Stimulated activated CD4-positive, alpha-beta T cell treated with anti-CD3 and anti-CD28 coated beads, Interleukin-4, amount 100 ng/mL, for 48 hours (primary cell): ENCODE measurements at regions not wholly inside any gene's neighbourhood (a gene's known extent, or its start where the extent isn't known, plus 50 kb on each side); places are given as distances from the start of the nearest gene placed in this dataset.
"Not testable (repeated sequence)": the region's sequence is repeated elsewhere in the genome, so short reads cannot be mapped to it uniquely, and the experiment has no call there.

Experiments used
- DNase-seq, 2 donors: peaks; one replicate each; pipeline ENCODE4 v3.0.0-alpha.2; 2020; ENCODE audit warnings: low read depth in 2 of 2

- no peak for DNase-seq
These were observed 187.8 kb downstream of the ZNF516 start for GRCh38 chr18:76307293-76307690.

DNA sequence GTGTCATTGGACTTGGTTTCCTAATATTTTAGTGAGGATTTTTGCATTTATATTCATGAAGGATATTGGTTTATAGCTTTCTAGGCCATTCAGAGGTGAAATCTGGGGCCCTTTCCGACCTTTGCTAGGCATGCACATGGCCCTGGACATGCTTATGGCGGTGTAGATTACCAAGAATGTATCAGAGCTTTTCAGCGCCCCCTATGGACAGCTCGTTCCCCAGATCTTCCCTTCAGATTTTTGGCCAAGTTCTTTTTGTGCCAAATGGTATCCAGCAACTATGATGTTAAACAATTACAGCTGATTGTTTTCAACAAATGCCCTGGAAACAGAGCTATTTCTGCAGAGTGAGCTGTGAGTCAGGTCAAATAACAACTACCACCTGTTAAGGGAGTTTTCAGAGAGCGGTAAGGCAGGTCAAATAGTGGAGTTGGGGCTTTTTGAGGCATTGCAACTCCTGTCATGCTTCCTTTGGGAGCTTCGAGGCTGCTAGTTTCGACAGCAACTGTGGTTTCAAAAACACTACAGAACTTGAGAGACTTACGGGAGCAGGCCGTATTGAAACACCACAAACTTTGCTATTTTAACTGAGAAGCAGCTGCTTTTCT is 188.3 kb downstream of the ZNF516 start:
- DNase-seq: no peak

DNA sequence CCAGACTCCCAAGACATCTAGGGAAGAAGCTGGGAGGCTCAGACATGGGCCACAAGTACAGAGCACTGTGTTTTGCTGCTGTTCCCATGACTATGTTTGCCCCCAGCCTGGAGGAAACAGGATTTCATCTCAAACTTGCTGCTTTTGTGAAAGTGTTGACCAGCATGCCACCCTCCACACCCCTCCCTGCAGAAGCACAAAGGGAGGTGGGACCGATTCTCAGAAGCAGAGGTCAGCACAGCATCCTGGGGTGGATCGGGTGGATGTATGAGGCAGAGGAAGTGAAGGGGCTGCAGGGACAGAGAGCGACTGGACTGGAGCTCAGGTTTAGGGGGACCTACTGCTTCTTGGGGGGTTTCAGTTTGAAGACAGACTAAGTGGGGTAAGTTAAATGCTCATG is 209.2 kb downstream of the ZNF516 start:
- DNase-seq: no peak

DNA sequence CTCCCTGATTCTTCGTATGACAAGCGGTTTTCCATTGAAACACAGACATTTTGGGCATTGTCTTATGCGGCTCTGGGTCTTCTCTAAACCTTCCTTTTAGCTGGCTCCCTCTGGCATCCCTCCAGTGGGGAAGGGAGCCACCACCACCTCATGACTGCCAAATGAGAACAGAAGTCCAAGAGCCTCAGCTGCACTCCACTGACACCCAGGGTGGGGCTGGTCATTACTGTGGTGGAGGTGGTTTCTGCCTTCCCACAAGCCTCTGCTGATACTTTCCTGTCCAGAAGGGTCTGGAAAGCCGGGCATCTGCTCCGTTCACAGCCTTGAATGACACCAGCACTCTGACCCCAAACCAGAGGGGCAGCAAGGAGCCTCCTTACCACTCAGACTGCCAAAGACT is 213.5 kb downstream of the ZNF516 start:
- DNase-seq: no peak

DNA sequence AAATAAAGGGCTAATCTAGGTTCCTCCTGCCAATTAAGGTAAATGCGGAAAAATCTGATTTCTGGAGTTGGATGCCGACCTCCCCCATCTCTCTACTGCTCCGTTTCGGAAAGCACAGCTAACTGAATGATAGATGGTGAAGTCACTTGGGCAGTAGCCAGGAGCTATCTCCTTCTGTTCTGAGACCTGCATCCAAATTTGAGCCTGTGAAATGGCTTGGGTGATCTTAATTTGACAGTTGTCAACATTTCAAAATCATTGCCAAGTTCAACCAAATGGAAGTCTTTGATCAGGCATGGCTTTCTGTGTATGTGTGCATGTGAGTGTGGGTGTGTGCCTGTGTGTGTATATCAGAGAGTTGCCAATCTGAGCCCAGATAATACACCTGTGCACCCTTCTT is 217.2 kb downstream of the ZNF516 start:
- DNase-seq: no peak

DNA sequence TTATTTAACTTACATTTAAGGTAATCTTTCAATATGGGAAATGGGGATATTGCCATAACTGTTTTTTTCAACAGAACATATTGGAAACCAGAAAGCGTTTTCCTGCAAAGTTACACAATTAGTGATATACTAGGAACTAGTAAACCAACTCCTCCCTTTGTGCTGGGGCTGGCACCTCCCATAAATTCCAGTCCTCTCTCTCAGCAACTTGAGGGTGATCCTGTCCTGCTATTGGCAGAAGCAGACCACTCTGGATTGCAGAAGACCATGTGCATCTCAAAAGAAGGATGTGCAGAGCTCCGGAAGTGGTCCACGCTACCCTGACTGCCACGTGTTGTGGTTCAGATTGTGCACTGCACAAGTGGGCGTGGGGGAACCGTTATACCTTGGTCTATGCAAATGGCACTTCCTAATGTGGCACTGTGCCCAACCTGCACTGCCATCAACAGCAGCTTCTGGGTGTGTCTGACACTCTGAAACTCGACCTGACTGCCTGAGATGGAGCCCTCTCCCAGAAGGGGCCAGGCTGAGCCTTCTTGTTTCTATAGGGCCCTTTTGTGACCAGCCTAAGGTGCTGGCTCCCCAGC is 219.2 kb downstream of the ZNF516 start:
- no peak for DNase-seq

GRCh38 chr18:76274468-76275289 is 220.4 kb downstream of the ZNF516 start:
- no peak for DNase-seq

- DNase-seq: no peak
These were observed 221.1 kb downstream of the ZNF516 start for GRCh38 chr18:76273956-76274355.

DNA sequence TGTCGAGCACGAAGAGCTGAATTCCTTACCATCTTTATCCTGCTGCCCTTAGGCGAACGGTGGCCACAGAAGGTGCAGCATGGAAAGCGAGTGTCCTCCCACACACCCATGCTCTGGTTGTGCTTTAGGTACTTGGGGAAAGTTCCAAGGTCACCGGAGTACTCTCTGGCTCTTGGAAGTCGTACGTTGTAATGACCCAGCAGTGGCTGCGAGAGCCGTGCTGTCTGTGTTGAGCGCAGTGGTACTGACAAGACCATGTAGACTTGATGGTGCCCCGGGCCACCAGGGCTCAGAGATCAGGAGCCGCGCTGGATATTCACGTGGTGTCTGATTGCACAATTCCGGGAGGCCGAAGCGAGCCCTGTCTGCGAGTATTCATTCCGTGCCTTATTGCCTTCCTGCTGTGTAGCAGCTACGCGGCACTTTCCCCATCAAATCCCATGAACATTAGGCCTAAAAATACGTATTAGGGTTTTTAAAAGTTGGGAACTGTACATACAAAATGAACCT is 222.0 kb downstream of the ZNF516 start:
- no peak for DNase-seq

DNA sequence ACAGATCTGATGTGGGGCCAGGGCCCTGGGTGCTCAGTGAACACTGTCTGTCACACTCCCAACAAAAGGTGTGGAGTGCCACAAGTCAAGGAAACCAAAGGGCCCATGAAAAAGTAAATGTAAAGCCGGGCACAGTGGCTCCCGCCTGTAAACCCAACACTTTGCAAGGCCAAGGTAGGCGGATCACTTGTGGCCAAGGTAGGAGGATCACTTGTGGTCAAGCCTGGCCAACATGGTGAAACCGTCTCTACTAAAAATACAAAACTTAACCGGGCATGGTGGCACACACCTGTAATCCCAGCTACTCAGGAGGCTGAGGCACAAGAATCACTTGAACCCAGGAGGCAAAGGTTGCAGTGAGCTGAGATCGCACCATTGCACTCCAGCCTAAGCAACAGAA is 227.6 kb downstream of the ZNF516 start:
- not testable (repeated sequence) for DNase-seq

GRCh38 chr18:76266236-76266991 is 228.6 kb downstream of the ZNF516 start:
- DNase-seq: no peak

GRCh38 chr18:76265497-76266235 is 229.4 kb downstream of the ZNF516 start:
- no peak for DNase-seq

GRCh38 chr18:76264876-76265250 is 230.2 kb downstream of the ZNF516 start:
- no peak for DNase-seq

- no peak for DNase-seq
These were observed 230.7 kb downstream of the ZNF516 start for GRCh38 chr18:76264198-76264875.

- no peak for DNase-seq
These were observed 231.7 kb downstream of the ZNF516 start for GRCh38 chr18:76263046-76264005.

GRCh38 chr18:76260941-76261472 is 234.0 kb downstream of the ZNF516 start:
- no peak for DNase-seq

- no peak for DNase-seq
These were observed 235.3 kb downstream of the ZNF516 start for GRCh38 chr18:76259711-76260110.

GRCh38 chr18:76259096-76259495 is 235.9 kb downstream of the ZNF516 start:
- no peak for DNase-seq

- DNase-seq: no peak
These were observed 236.8 kb downstream of the ZNF516 start for GRCh38 chr18:76258209-76258608.
